ENCODE measurements at regions not wholly inside any gene's neighbourhood (a gene's known extent, or its start where the extent isn't known, plus 50 kb on each side); places are given as distances from the start of the nearest gene placed in this dataset.

DNA sequence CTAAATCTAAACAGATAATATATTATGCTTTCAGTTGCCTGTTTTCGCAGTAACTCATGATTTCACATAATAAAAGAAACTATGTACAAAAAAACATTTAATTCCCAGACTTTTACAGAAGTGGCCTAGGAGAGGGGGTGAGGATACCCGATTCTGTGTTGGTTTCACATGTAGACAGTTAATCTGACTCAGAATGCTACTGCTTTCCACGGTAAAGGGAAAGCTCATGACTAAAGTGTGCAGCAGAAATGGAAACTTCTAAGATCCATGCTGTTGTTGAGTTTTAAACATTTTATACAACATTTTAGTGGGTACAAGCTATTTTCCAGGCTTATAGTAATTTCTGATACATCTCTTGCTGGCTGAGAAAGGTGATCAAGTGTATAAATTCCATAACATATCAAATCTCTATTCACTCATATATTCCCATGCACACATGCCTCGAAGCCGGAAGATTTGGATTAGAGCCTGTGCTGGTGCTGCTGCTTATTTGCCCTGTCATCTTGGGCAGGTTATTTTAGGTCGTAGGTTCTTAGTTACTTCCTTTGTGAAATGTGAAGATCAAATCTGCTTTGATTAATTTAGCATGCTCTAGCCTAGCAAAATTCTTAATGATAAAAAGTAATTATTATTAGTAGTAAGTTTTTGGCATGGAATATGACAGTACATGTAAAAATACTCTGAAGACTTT is 896.7 kb upstream of the MAP3K7 start:
- TF ChIP-seq POLR2A (IDR thresholded peaks at IDR 0.05; ENCODE audit: extremely low read depth, insufficient read length): no peak
- TF ChIP-seq CTCF (IDR thresholded peaks at IDR 0.05; ENCODE audit: low read depth, low read length): no peak
